H9 (cell line): ENCODE measurements at regions not wholly inside any gene's neighbourhood (a gene's known extent, or its start where the extent isn't known, plus 50 kb on each side); places are given as distances from the start of the nearest gene placed in this dataset.

ENCODE experiments used
- DNase-seq: peaks from one replicate; pipeline ENCODE4 v3.0.0-alpha.2; 2017
- H2AFZ ChIP-seq: one replicate; pipeline ENCODE4 v1.6.1; 2013; ENCODE audit warnings: mild to moderate bottlenecking, low read length, control low read depth, moderate library complexity
- H2AK5ac ChIP-seq: 2 replicates; pipeline ENCODE4 v1.6.1; 2013; ENCODE audit warnings: low read length, control low read depth, mixed read lengths; ENCODE audit not compliant: insufficient read length
- H2BK120ac ChIP-seq: one replicate; pipeline ENCODE4 v1.6.1; 2013; ENCODE audit warnings: low read depth, mild to moderate bottlenecking, low read length, control low read depth, inconsistent platforms; ENCODE audit not compliant: poor library complexity, severe bottlenecking
- H2BK12ac ChIP-seq: 2 replicates; pipeline ENCODE4 v1.6.1; 2013; ENCODE audit warnings: low read length, control low read depth, mixed read lengths, low read depth; ENCODE audit not compliant: insufficient read length
- H2BK15ac ChIP-seq: 2 replicates; pipeline ENCODE4 v1.6.1; 2013; ENCODE audit warnings: low read depth, low read length, control low read depth
- H2BK20ac ChIP-seq: one replicate; pipeline ENCODE4 v1.6.1; 2013; ENCODE audit warnings: low read depth, mild to moderate bottlenecking, low read length, control low read depth, inconsistent platforms; ENCODE audit not compliant: poor library complexity, severe bottlenecking
- H2BK5ac ChIP-seq: 2 replicates; pipeline ENCODE4 v1.6.1; 2013; ENCODE audit warnings: low read length, control low read depth, mixed read lengths; ENCODE audit not compliant: insufficient read length
- H3K14ac ChIP-seq: 2 replicates; pipeline ENCODE4 v1.6.1; 2013; ENCODE audit warnings: low read length, control low read depth; ENCODE audit not compliant: insufficient read depth
- H3K18ac ChIP-seq: 2 replicates; pipeline ENCODE4 v1.6.1; 2013; ENCODE audit warnings: low read depth, mild to moderate bottlenecking, mixed read lengths, low read length, control low read depth; ENCODE audit not compliant: insufficient read length
- H3K23ac ChIP-seq: 2 replicates; pipeline ENCODE4 v1.6.1; 2013; ENCODE audit warnings: low read length, control low read depth, mixed read lengths, low read depth; ENCODE audit not compliant: insufficient read length
- H3K23me2 ChIP-seq: 2 replicates; pipeline ENCODE4 v1.6.1; 2013; ENCODE audit warnings: low read depth, mild to moderate bottlenecking, mixed read lengths, low read length, control low read depth; ENCODE audit not compliant: insufficient read length, poor library complexity, severe bottlenecking
- H3K27ac ChIP-seq: 2 replicates; pipeline ENCODE4 v1.5.1; 2013; ENCODE audit warnings: low read length, control low read depth, mixed read lengths, low read depth; ENCODE audit not compliant: insufficient read length
- H3K27me3 ChIP-seq: 2 replicates; pipeline ENCODE4 v1.6.1; 2013; ENCODE audit warnings: low read length, control low read depth, inconsistent platforms; ENCODE audit not compliant: insufficient read depth
- H3K4ac ChIP-seq: 2 replicates; pipeline ENCODE4 v1.6.1; 2013; ENCODE audit warnings: low read depth, mild to moderate bottlenecking, control low read depth, inconsistent platforms, low read length, moderate library complexity
- H3K4me1 ChIP-seq: 2 replicates; pipeline ENCODE4 v1.6.1; 2013; ENCODE audit warnings: low read length, control low read depth, inconsistent platforms; ENCODE audit not compliant: insufficient read depth
- H3K4me2 ChIP-seq: 2 replicates; pipeline ENCODE4 v1.6.1; 2013; ENCODE audit warnings: low read length, control low read depth, mixed read lengths; ENCODE audit not compliant: insufficient read length, insufficient read depth
- H3K56ac ChIP-seq: 2 replicates; pipeline ENCODE4 v1.6.1; 2013; ENCODE audit warnings: low read depth, mild to moderate bottlenecking, mixed read lengths, low read length, control low read depth; ENCODE audit not compliant: insufficient read length
- H3K79me1 ChIP-seq: 2 replicates; pipeline ENCODE4 v1.6.1; 2013; ENCODE audit warnings: low read depth, mild to moderate bottlenecking, moderate library complexity, low read length, control low read depth, inconsistent platforms; ENCODE audit not compliant: insufficient read depth, poor library complexity, severe bottlenecking
- H3K79me2 ChIP-seq: 2 replicates; pipeline ENCODE4 v1.6.1; 2013; ENCODE audit warnings: low read length, control low read depth, inconsistent platforms; ENCODE audit not compliant: insufficient read depth
- H3K9ac ChIP-seq: 2 replicates; pipeline ENCODE4 v1.6.1; 2013; ENCODE audit warnings: low read length, control low read depth, mixed read lengths; ENCODE audit not compliant: insufficient read length; ENCODE audit errors: extremely low read depth
- H3K9me3 ChIP-seq: one replicate; pipeline ENCODE4 v1.6.1; 2013; ENCODE audit warnings: low read depth, low read length, inconsistent platforms; ENCODE audit not compliant: control insufficient read depth
- H3T11ph ChIP-seq: one replicate; pipeline ENCODE4 v1.6.1; 2013; ENCODE audit warnings: mild to moderate bottlenecking, low read length, control low read depth, inconsistent platforms
- H4K20me1 ChIP-seq: one replicate; pipeline ENCODE4 v1.6.1; 2013; ENCODE audit not compliant: control insufficient read depth, insufficient read length, insufficient read depth
- H4K5ac ChIP-seq: 2 replicates; pipeline ENCODE4 v1.6.1; 2013; ENCODE audit warnings: low read depth, mild to moderate bottlenecking, mixed read lengths, low read length, control low read depth; ENCODE audit not compliant: insufficient read length
- H4K8ac ChIP-seq: replicated peaks from 2 replicates; pipeline ENCODE4 v1.6.1; 2013; ENCODE audit warnings: low read length, control low read depth, mixed read lengths, low read depth; ENCODE audit not compliant: insufficient read length
- H4K91ac ChIP-seq: 2 replicates; pipeline ENCODE4 v1.6.1; 2013; ENCODE audit warnings: low read depth, mild to moderate bottlenecking, moderate library complexity, mixed read lengths, low read length, control low read depth; ENCODE audit not compliant: insufficient read length
- H3K27ac Mint-ChIP-seq, 3 experiments: 2 replicates in 2 of 3; 3 replicates in 1 of 3; pipeline ENCODE4 v1.8.0; 2020 to 2021; ENCODE audit warnings: mixed read lengths in 3 of 3, mild to moderate bottlenecking in 1 of 3, moderate library complexity in 1 of 3
- H3K27me3 Mint-ChIP-seq: 2 replicates; pipeline ENCODE4 v1.8.0; 2021; ENCODE audit warnings: low read depth, mild to moderate bottlenecking, moderate library complexity, mixed read lengths
- H3K36me3 Mint-ChIP-seq, 3 experiments: 2 replicates in 2 of 3; 3 replicates in 1 of 3; pipeline ENCODE4 v1.8.0; 2020 to 2021; ENCODE audit warnings: low read depth in 3 of 3, mixed read lengths in 3 of 3; ENCODE audit not compliant: insufficient read depth in 1 of 3
- H3K4me1 Mint-ChIP-seq, 2 experiments: 2 replicates each; pipeline ENCODE4 v1.8.0; 2020; ENCODE audit warnings: mixed read lengths in 2 of 2
- H3K4me3 Mint-ChIP-seq, 2 experiments: 2 replicates in 1 of 2; 3 replicates in 1 of 2; pipeline ENCODE4 v1.8.0; 2020 to 2021; ENCODE audit warnings: mild to moderate bottlenecking in 2 of 2, mixed read lengths in 2 of 2, moderate library complexity in 1 of 2
- H3K9me3 Mint-ChIP-seq, 2 experiments: 2 replicates in 1 of 2; 3 replicates in 1 of 2; pipeline ENCODE4 v1.8.0; 2020; ENCODE audit warnings: mild to moderate bottlenecking in 2 of 2, mixed read lengths in 2 of 2, moderate library complexity in 1 of 2
- CTCF ChIP-seq: fragments of 200-600 bp; sonication (generic); conservative IDR thresholded peaks from 3 replicates; pipeline ENCODE4 v1.8.0; 2021; ENCODE audit warnings: antibody characterized with exemption, mild to moderate bottlenecking
- WGBS: extraction: QIAGEN DNeasy Blood & Tissue Kit; methylation state at CpG from one replicate; pipeline ENCODE4 v1.1.7; 2013; ENCODE audit warnings: missing lambda C conversion rate, low lambda C conversion rate, mixed read lengths; ENCODE audit not compliant: insufficient read length; ENCODE audit errors: extremely low coverage; 5-methylcytosine and 5-hydroxymethylcytosine counted together

GRCh38 chr6:94130478-94130877 lies 711.1 kb upstream of the EPHA7 start:
- H4K5ac ChIP-seq: no peak overlapping the region
- no CpG with 5 or more reads among the region's 1 CpG for WGBS
- no peak overlapping the region for H3K4me2 ChIP-seq
- no peak overlapping the region for H3K23ac ChIP-seq
- H3K23me2 ChIP-seq: no peaks in the 10 kb centered on the region
- no peak overlapping the region for H4K91ac ChIP-seq
- no peaks in the 10 kb centered on the region for H3K27me3 Mint-ChIP-seq
- no peaks in the 10 kb centered on the region for H4K20me1 ChIP-seq
- H3K56ac ChIP-seq: no peak overlapping the region
- H4K8ac ChIP-seq: no peak overlapping the region
- no peak overlapping the region for H2AK5ac ChIP-seq
- H3K4me1 ChIP-seq: no peaks in the 10 kb centered on the region; the same call in 1 of the 2 replicates
- H2BK120ac ChIP-seq: no peak overlapping the region
- H3K9ac ChIP-seq: no peak overlapping the region
- no peak overlapping the region for H3K4me3 Mint-ChIP-seq
- H3K9me3 Mint-ChIP-seq: no peaks in the 10 kb centered on the region
- H3T11ph ChIP-seq: no peak overlapping the region
- peak overlapping the region; percentile 37 to 86 (median 82); a peak in 5 of 7 replicates for H3K27ac Mint-ChIP-seq
- H3K18ac ChIP-seq: no peak overlapping the region
- no peak overlapping the region for H2BK20ac ChIP-seq
- no peak overlapping the region for H2BK5ac ChIP-seq
- no peak for DNase-seq
- H2AFZ ChIP-seq: peak overlapping the region; percentile 32
- no peak for TF ChIP-seq CTCF
- H3K14ac ChIP-seq: no peak overlapping the region
- H3K27me3 ChIP-seq: no peaks in the 10 kb centered on the region
- no peak overlapping the region for H2BK15ac ChIP-seq
- H3K79me1 ChIP-seq: no peaks in the 10 kb centered on the region
- no peaks in the 10 kb centered on the region for H3K79me2 ChIP-seq
- H3K4me1 Mint-ChIP-seq: peaks cover 11 to 12% of the 10 kb centered on the region in 2 experiments
- no peak overlapping the region for H3K4ac ChIP-seq
- H3K36me3 Mint-ChIP-seq: no peaks in the 10 kb centered on the region
- H3K27ac ChIP-seq: no peak overlapping the region
- H3K9me3 ChIP-seq: no peaks in the 10 kb centered on the region
- no peak overlapping the region for H2BK12ac ChIP-seq
